ENCODE measurements at regions not wholly inside any gene's neighbourhood (a gene's known extent, or its start where the extent isn't known, plus 50 kb on each side); places are given as distances from the start of the nearest gene placed in this dataset.

- no peak for DNase-seq
Measured at GRCh38 chr3:194982472-194982871, 288.5 kb downstream of the XXYLT1 start.

GRCh38 chr3:194983121-194983520 lies 287.8 kb downstream of the XXYLT1 start:
- DNase-seq, result no peak

- DNase-seq, result no peak
Measured at GRCh38 chr3:194983620-194984019, 287.3 kb downstream of the XXYLT1 start.

GRCh38 chr3:194984066-194984465 lies 286.9 kb downstream of the XXYLT1 start:
- no peak for DNase-seq

GRCh38 chr3:194984622-194985021 lies 286.3 kb downstream of the XXYLT1 start:
- DNase-seq, result peak; percentile 70

- peak; percentile 92 for DNase-seq
Measured at GRCh38 chr3:194985031-194985578, 285.9 kb downstream of the XXYLT1 start.

GRCh38 chr3:194986208-194987043 lies 284.5 kb downstream of the XXYLT1 start:
- no peak for DNase-seq

GRCh38 chr3:194987571-194988494 lies 283.1 kb downstream of the XXYLT1 start:
- no peak for DNase-seq

GRCh38 chr3:194988495-194989165 lies 282.3 kb downstream of the XXYLT1 start:
- no peak for DNase-seq

- DNase-seq, result no peak
Measured at GRCh38 chr3:194989241-194989640, 281.7 kb downstream of the XXYLT1 start.

- peak; percentile 12 for DNase-seq
Measured at GRCh38 chr3:194990454-194991337, 280.3 kb downstream of the XXYLT1 start.

- DNase-seq, result no peak
Measured at GRCh38 chr3:194991338-194991654, 279.7 kb downstream of the XXYLT1 start.

- no peak for DNase-seq
Measured at GRCh38 chr3:194993896-194994295, 277.1 kb downstream of the XXYLT1 start.

GRCh38 chr3:194994551-194994981 lies 276.4 kb downstream of the XXYLT1 start:
- no peak for DNase-seq

- no peak for DNase-seq
Measured at GRCh38 chr3:194995334-194995733, 275.6 kb downstream of the XXYLT1 start.

GRCh38 chr3:194995922-194996321 lies 275.0 kb downstream of the XXYLT1 start:
- no peak for DNase-seq

GRCh38 chr3:194996746-194997145 lies 274.2 kb downstream of the XXYLT1 start:
- DNase-seq, result no peak

GRCh38 chr3:194998417-194998816 lies 272.5 kb downstream of the XXYLT1 start:
- no peak for DNase-seq

- no peak for DNase-seq
Measured at GRCh38 chr3:194998948-194999347, 272.0 kb downstream of the XXYLT1 start.

GRCh38 chr3:194999491-194999890 lies 271.5 kb downstream of the XXYLT1 start:
- DNase-seq, result no peak

GRCh38 chr3:195001261-195001660 lies 269.7 kb downstream of the XXYLT1 start:
- no peak for DNase-seq
